Cardiac muscle cell (in vitro differentiated cells and primary cell): ENCODE measurements at regions not wholly inside any gene's neighbourhood (a gene's known extent, or its start where the extent isn't known, plus 50 kb on each side); places are given as distances from the start of the nearest gene placed in this dataset.

ENCODE experiments used
- DNase-seq, 2 donors: peaks; one replicate each; pipeline versions ENCODE4 v3.0.0 to v3.0.0-alpha.2; 2010 to 2017; ENCODE audit warnings: low read depth in 1 of 2, low spot score in 1 of 2
- H3K27ac ChIP-seq: fragments of 200-600 bp; sonication (generic); 2 replicates; pipeline ENCODE4 v1.5.1; 2016
- H3K27me3 ChIP-seq: fragments of 200-600 bp; sonication (generic); 2 replicates; pipeline ENCODE4 v1.6.0; 2016; ENCODE audit warnings: control low read depth
- H3K36me3 ChIP-seq: fragments of 200-600 bp; sonication (generic); 2 replicates; pipeline ENCODE4 v1.5.1; 2016; ENCODE audit warnings: control low read depth
- H3K4me1 ChIP-seq: fragments of 200-600 bp; sonication (generic); 2 replicates; pipeline ENCODE4 v1.8.1; 2017; ENCODE audit warnings: low read depth, mild to moderate bottlenecking, mixed run types
- H3K4me3 ChIP-seq: fragments of 200-600 bp; sonication (generic); 2 replicates; pipeline ENCODE4 v1.5.1; 2016; ENCODE audit warnings: mild to moderate bottlenecking
- H3K9me3 ChIP-seq: fragments of 200-600 bp; sonication (generic); 2 replicates; pipeline ENCODE4 v1.5.1; 2017; ENCODE audit warnings: low read depth, mild to moderate bottlenecking, control low read depth
- CTCF ChIP-seq: IDR thresholded peaks from 2 replicates; pipeline ENCODE4 v1.5.1; 2012; ENCODE audit warnings: low read depth, mild to moderate bottlenecking, low read length

GRCh38 chr5:175281714-175282113, 162.3 kb downstream of the DRD1 start:
- Histone ChIP-seq H3K4me3 (no peak overlapping the region), H3K4me1 (no peaks in the 10 kb centered on the region), H3K27me3 (no peaks in the 10 kb centered on the region), H3K27ac (no peak overlapping the region), H3K36me3 (no peaks in the 10 kb centered on the region), H3K9me3 (no peaks in the 10 kb centered on the region)
- no peak for DNase-seq
- no peak for TF ChIP-seq CTCF

GRCh38 chr5:175281257-175281656, 162.7 kb downstream of the DRD1 start:
- Histone ChIP-seq H3K27me3 (no peaks in the 10 kb centered on the region), H3K9me3 (no peaks in the 10 kb centered on the region)
- DNase-seq: no peak

GRCh38 chr5:175279506-175279905, 164.5 kb downstream of the DRD1 start:
- H3K27ac ChIP-seq: no peak overlapping the region
- H3K4me3 ChIP-seq: no peak overlapping the region
- H3K27me3 ChIP-seq: no peaks in the 10 kb centered on the region
- H3K4me1 ChIP-seq: no peaks in the 10 kb centered on the region
- H3K36me3 ChIP-seq: no peaks in the 10 kb centered on the region
- H3K9me3 ChIP-seq: no peaks in the 10 kb centered on the region
- TF ChIP-seq CTCF: no peak
- DNase-seq: no peak

More at GRCh38 chr5:175281257-175281656, 162.7 kb downstream of the DRD1 start:
- no peaks in the 10 kb centered on the region for H3K4me1 ChIP-seq
- TF ChIP-seq CTCF: no peak
- H3K36me3 ChIP-seq: no peaks in the 10 kb centered on the region
- H3K4me3 ChIP-seq: no peak overlapping the region
- H3K27ac ChIP-seq: no peak overlapping the region

- H3K27me3 ChIP-seq: no peaks in the 10 kb centered on the region
- no peaks in the 10 kb centered on the region for H3K9me3 ChIP-seq
- H3K4me1 ChIP-seq: no peaks in the 10 kb centered on the region
- no peak for DNase-seq
- H3K36me3 ChIP-seq: no peaks in the 10 kb centered on the region
- TF ChIP-seq CTCF: no peak
- no peak overlapping the region for H3K4me3 ChIP-seq
- no peak overlapping the region for H3K27ac ChIP-seq
Measured at GRCh38 chr5:175275748-175276147, 168.2 kb downstream of the DRD1 start.

- TF ChIP-seq CTCF: no peak
- no peak for DNase-seq
- H3K4me1 ChIP-seq: no peaks in the 10 kb centered on the region
- no peaks in the 10 kb centered on the region for H3K27me3 ChIP-seq
- no peaks in the 10 kb centered on the region for H3K9me3 ChIP-seq
- no peaks in the 10 kb centered on the region for H3K36me3 ChIP-seq
- no peak overlapping the region for H3K4me3 ChIP-seq
- H3K27ac ChIP-seq: no peak overlapping the region
Measured at GRCh38 chr5:175275097-175275496, 168.9 kb downstream of the DRD1 start.

- no peak for TF ChIP-seq CTCF
- H3K4me1 ChIP-seq: no peaks in the 10 kb centered on the region
- H3K27me3 ChIP-seq: no peaks in the 10 kb centered on the region
- H3K4me3 ChIP-seq: no peak overlapping the region
- H3K9me3 ChIP-seq: no peaks in the 10 kb centered on the region
- DNase-seq: no peak
- no peaks in the 10 kb centered on the region for H3K36me3 ChIP-seq
- no peak overlapping the region for H3K27ac ChIP-seq
Measured at GRCh38 chr5:175274171-175274570, 169.8 kb downstream of the DRD1 start.
